SK-N-SH treated with all-trans-retinoic acid at 6 μM for 48 hours (cell line): ENCODE measurements at regions not wholly inside any gene's neighbourhood (a gene's known extent, or its start where the extent isn't known, plus 50 kb on each side); places are given as distances from the start of the nearest gene placed in this dataset.

ENCODE experiments used
- ATAC-seq: fragments of 200-7000 bp; cut with Tn5 transposase; 3 replicates; pipeline ENCODE4 v1.9.1; 2020; ENCODE audit warnings: mild to moderate bottlenecking, moderate library complexity
- ARNTL ChIP-seq: fragments of 450-650 bp; formaldehyde crosslinking; IDR thresholded peaks from 2 replicates; pipeline ENCODE4 v1.5.0; 2020; ENCODE audit warnings: low read depth, mild to moderate bottlenecking, moderate library complexity, borderline replicate concordance
- BACH2 ChIP-seq: fragments of 250-450 bp; sonication (Bioruptor Pico); IDR thresholded peaks from 2 replicates; pipeline ENCODE4 v1.9.0; 2021; ENCODE audit warnings: mild to moderate bottlenecking, borderline replicate concordance
- CREB5 ChIP-seq: fragments of 250-450 bp; sonication (Bioruptor Pico); IDR thresholded peaks from 2 replicates; pipeline ENCODE4 v1.5.1; 2020; ENCODE audit warnings: low read depth, mild to moderate bottlenecking, moderate library complexity
- CSRNP3 ChIP-seq: fragments of 250-450 bp; sonication (Bioruptor Pico); IDR thresholded peaks from 2 replicates; pipeline ENCODE4 v1.5.1; 2021; ENCODE audit warnings: mild to moderate bottlenecking, moderate library complexity
- GLIS3 ChIP-seq: fragments of 250-450 bp; sonication (Bioruptor Pico); IDR thresholded peaks from 2 replicates; pipeline ENCODE4 v1.5.0; 2020; ENCODE audit warnings: mild to moderate bottlenecking, moderate library complexity
- ISL1 ChIP-seq: fragments of 250-450 bp; sonication (Bioruptor Pico); IDR thresholded peaks from 2 replicates; pipeline ENCODE4 v2.1.2; 2022; ENCODE audit warnings: mild to moderate bottlenecking, moderate library complexity
- OSR1 ChIP-seq: fragments of 250-450 bp; sonication (Bioruptor Pico); IDR thresholded peaks from 2 replicates; pipeline ENCODE4 v1.8.0; 2022; ENCODE audit warnings: moderate library complexity, mild to moderate bottlenecking, inconsistent platforms
- PPARA ChIP-seq: fragments of 250-450 bp; sonication (Bioruptor Pico); IDR thresholded peaks from 2 replicates; pipeline ENCODE4 v1.5.0; 2020; ENCODE audit warnings: mild to moderate bottlenecking, borderline replicate concordance
- RARB ChIP-seq: fragments of 250-450 bp; sonication (Bioruptor Pico); IDR thresholded peaks from 2 replicates; pipeline ENCODE4 v1.8.0; 2021; ENCODE audit warnings: mild to moderate bottlenecking, moderate library complexity
- SNAI2 ChIP-seq: fragments of 250-450 bp; sonication (Bioruptor Pico); IDR thresholded peaks from 2 replicates; pipeline ENCODE4 v1.5.0; 2020; ENCODE audit warnings: mild to moderate bottlenecking, moderate library complexity
- TCF4 ChIP-seq: fragments of 250-450 bp; sonication (Bioruptor Pico); IDR thresholded peaks from 2 replicates; pipeline ENCODE4 v1.8.0; 2021; ENCODE audit warnings: mild to moderate bottlenecking, moderate library complexity, borderline replicate concordance
- TOX ChIP-seq: fragments of 250-450 bp; sonication (Bioruptor Pico); IDR thresholded peaks from 2 replicates; pipeline ENCODE4 v1.8.0; 2021; ENCODE audit warnings: mild to moderate bottlenecking, moderate library complexity, borderline replicate concordance
- TSHZ2 ChIP-seq: fragments of 250-450 bp; sonication (Bioruptor Pico); IDR thresholded peaks from 2 replicates; pipeline ENCODE4 v1.5.0; 2020; ENCODE audit warnings: mild to moderate bottlenecking, moderate library complexity
- ZC3H10 ChIP-seq: fragments of 250-450 bp; sonication (Bioruptor Pico); IDR thresholded peaks from 2 replicates; pipeline ENCODE4 v1.5.1; 2021; ENCODE audit warnings: mild to moderate bottlenecking, moderate library complexity
- ZFP3 ChIP-seq: fragments of 250-450 bp; sonication (Bioruptor Pico); IDR thresholded peaks from 2 replicates; pipeline ENCODE4 v1.5.0; 2020; ENCODE audit warnings: mild to moderate bottlenecking, moderate library complexity
- ZFP30 ChIP-seq: fragments of 450-650 bp; formaldehyde crosslinking; IDR thresholded peaks from 2 replicates; pipeline ENCODE4 v1.5.0; 2022; ENCODE audit warnings: mild to moderate bottlenecking, moderate library complexity
- ZNF565 ChIP-seq: fragments of 450-650 bp; formaldehyde crosslinking; conservative IDR thresholded peaks from 2 replicates; pipeline ENCODE4 v1.5.0; 2020; ENCODE audit warnings: low read depth, mild to moderate bottlenecking, moderate library complexity
- ZNF70 ChIP-seq: fragments of 450-650 bp; formaldehyde crosslinking; IDR thresholded peaks from 2 replicates; pipeline ENCODE4 v1.5.0; 2020; ENCODE audit warnings: mild to moderate bottlenecking, moderate library complexity

- TF ChIP-seq GLIS3 (CRISPR knock-in tag) (no peak), OSR1 (no peak), SNAI2 (CRISPR knock-in tag) (no peak), ARNTL (CRISPR knock-in tag) (no peak), CSRNP3 (no peak), RARB (no peak), BACH2 (CRISPR knock-in tag) (no peak), TSHZ2 (CRISPR knock-in tag) (no peak), TCF4 (CRISPR knock-in tag) (no peak), ZNF565 (CRISPR knock-in tag) (no peak), ZC3H10 (CRISPR knock-in tag) (no peak)
- ATAC-seq, result no peak
These were observed 90.0 kb downstream of the NPTX2 start for GRCh38 chr7:98707076-98707475.

GRCh38 chr7:98711945-98712344 is 94.9 kb downstream of the NPTX2 start:
- ATAC-seq, result no peak
- no peak for TF ChIP-seq ZNF565 (CRISPR knock-in tag)
- TF ChIP-seq ISL1 (CRISPR knock-in tag), result no peak
- TF ChIP-seq GLIS3 (CRISPR knock-in tag), result no peak
- no peak for TF ChIP-seq ZNF70 (CRISPR knock-in tag)
- no peak for TF ChIP-seq ZFP30
- TF ChIP-seq CREB5, result no peak
- TF ChIP-seq CSRNP3, result no peak
- no peak for TF ChIP-seq OSR1
- no peak for TF ChIP-seq ARNTL (CRISPR knock-in tag)
- TF ChIP-seq PPARA (CRISPR knock-in tag), result no peak
- no peak for TF ChIP-seq TSHZ2 (CRISPR knock-in tag)
- TF ChIP-seq SNAI2 (CRISPR knock-in tag), result no peak

- no peak for ATAC-seq
- TF ChIP-seq TOX (CRISPR knock-in tag) (no peak), CSRNP3 (no peak), CREB5 (no peak), ZNF70 (CRISPR knock-in tag) (no peak), TSHZ2 (CRISPR knock-in tag) (no peak), ZFP3 (no peak)
These were observed 96.2 kb downstream of the NPTX2 start for GRCh38 chr7:98713165-98713810.
